Naive thymus-derived CD4-positive, alpha-beta T cell (primary cell): ENCODE measurements at regions not wholly inside any gene's neighbourhood (a gene's known extent, or its start where the extent isn't known, plus 50 kb on each side); places are given as distances from the start of the nearest gene placed in this dataset.

Experiments used
- ATAC-seq: fragments of 150-1000 bp; cut with Tn5 transposase; 2 replicates; pipeline ENCODE4 v1.10.0; 2021; ENCODE audit warnings: mild to moderate bottlenecking, moderate library complexity
- CTCF ChIA-PET: fragments of 350-600 bp; sonication (Branson Sonifier 250); formaldehyde crosslinking; loops from one replicate; lab custom pipeline; 2021; ENCODE audit warnings: antibody characterized with exemption; lab: Charles Lee
- POLR2A ChIA-PET: fragments of 350-600 bp; sonication (Branson Sonifier 250); formaldehyde crosslinking; loops from one replicate; lab custom pipeline; 2021; ENCODE audit warnings: antibody characterized with exemption, inconsistent platforms; lab: Charles Lee
- DNase-seq, 9 donors: peaks; one replicate each; pipeline versions ENCODE4 v3.0.0 to v3.0.0-alpha.2; 2020 to 2022; ENCODE audit warnings: mixed read lengths in 1 of 9
- H3K27ac ChIP-seq: one replicate; pipeline ENCODE4 v1.7.0; 2013; ENCODE audit warnings: mild to moderate bottlenecking, low read depth, low read length, moderate library complexity
- H3K27me3 ChIP-seq, 2 donors: one replicate each; pipeline ENCODE4 v1.7.0; 2013; ENCODE audit warnings: low read length in 2 of 2, mild to moderate bottlenecking in 2 of 2, moderate library complexity in 2 of 2; ENCODE audit not compliant: control insufficient read depth in 2 of 2, insufficient read depth in 2 of 2
- H3K36me3 ChIP-seq, 3 experiments: 1 replicate in 2 of 3; 2 replicates in 1 of 3; pipeline ENCODE4 v1.7.0; 2013; ENCODE audit warnings: low read length in 3 of 3, mild to moderate bottlenecking in 3 of 3, moderate library complexity in 1 of 3; ENCODE audit not compliant: insufficient read depth in 3 of 3, control insufficient read depth in 2 of 3
- H3K4me1 ChIP-seq, 2 donors: one replicate each; pipeline ENCODE4 v1.7.0; 2013; ENCODE audit warnings: low read length in 2 of 2, mild to moderate bottlenecking in 2 of 2, moderate library complexity in 1 of 2; ENCODE audit not compliant: control insufficient read depth in 2 of 2, insufficient read depth in 2 of 2
- H3K4me3 ChIP-seq: 2 replicates; pipeline ENCODE4 v1.7.0; 2013; ENCODE audit warnings: mild to moderate bottlenecking, low read length
- H3K9me3 ChIP-seq, 3 experiments: 1 replicate in 2 of 3; 2 replicates in 1 of 3; pipeline ENCODE4 v1.7.0; 2013; ENCODE audit warnings: low read length in 3 of 3; ENCODE audit not compliant: control insufficient read depth in 2 of 3
- H3K27ac Mint-ChIP-seq, 9 donors: one replicate each; pipeline ENCODE4 v1.8.0; 2020 to 2022; ENCODE audit warnings: mixed read lengths in 9 of 9, mild to moderate bottlenecking in 8 of 9, moderate library complexity in 5 of 9, inconsistent platforms in 2 of 9
- H3K27me3 Mint-ChIP-seq, 5 donors: one replicate each; pipeline ENCODE4 v1.8.0; 2021 to 2022; ENCODE audit warnings: mixed read lengths in 5 of 5, mild to moderate bottlenecking in 1 of 5
- H3K36me3 Mint-ChIP-seq, 5 donors: one replicate each; pipeline ENCODE4 v1.8.0; 2020 to 2022; ENCODE audit warnings: mixed read lengths in 5 of 5, mild to moderate bottlenecking in 3 of 5, inconsistent platforms in 1 of 5
- H3K4me1 Mint-ChIP-seq, 7 donors: one replicate each; pipeline ENCODE4 v1.8.0; 2020 to 2022; ENCODE audit warnings: mixed read lengths in 7 of 7, mild to moderate bottlenecking in 3 of 7, inconsistent platforms in 1 of 7
- H3K4me3 Mint-ChIP-seq, 10 donors: one replicate each; pipeline ENCODE4 v1.8.0; 2020 to 2022; ENCODE audit warnings: mild to moderate bottlenecking in 10 of 10, mixed read lengths in 10 of 10, moderate library complexity in 6 of 10, inconsistent platforms in 2 of 10
- H3K9me3 Mint-ChIP-seq, 11 donors: one replicate each; pipeline ENCODE4 v1.8.0; 2020 to 2022; ENCODE audit warnings: mixed read lengths in 11 of 11, mild to moderate bottlenecking in 4 of 11, inconsistent platforms in 1 of 11, moderate library complexity in 1 of 11
- intact Hi-C, 2 donors: fragments of 100-400 bp; cut with micrococcal nuclease; formaldehyde crosslinking; loops; one replicate each; pipeline ENCODE4 v1.15.1; 2023

- no peaks in the 10 kb centered on the region for H3K4me1 Mint-ChIP-seq
- no peak overlapping the region for H3K27ac ChIP-seq
- H3K9me3 ChIP-seq = no peaks in the 10 kb centered on the region
- H3K9me3 Mint-ChIP-seq = peaks cover 0 to 8% (median 2%) of the 10 kb centered on the region in 11 donors
- H3K4me3 Mint-ChIP-seq = no peak overlapping the region
- intact Hi-C loops = no loop called here
- H3K4me1 ChIP-seq = no peaks in the 10 kb centered on the region
- H3K27me3 ChIP-seq = no peaks in the 10 kb centered on the region
- H3K27ac Mint-ChIP-seq = no peak overlapping the region
- no peak overlapping the region for H3K4me3 ChIP-seq
- DNase-seq (no peak), ATAC-seq (no peak)
- H3K27me3 Mint-ChIP-seq = peaks cover 1 to 13% (median 9%) of the 10 kb centered on the region in 5 donors
- CTCF ChIA-PET = no interaction called here
- POLR2A ChIA-PET = no interaction called here
- no peaks in the 10 kb centered on the region for H3K36me3 ChIP-seq
- no peaks in the 10 kb centered on the region for H3K36me3 Mint-ChIP-seq
Measured at GRCh38 chr10:94085288-94085687, 91.6 kb downstream of the PLCE1 start.

- intact Hi-C loops = no loop called here
- no peaks in the 10 kb centered on the region for H3K27me3 ChIP-seq
- CTCF ChIA-PET = no interaction called here
- ATAC-seq (no peak), DNase-seq (no peak)
- Mint-ChIP-seq H3K4me3 (no peak overlapping the region), H3K27me3 (peaks cover 1 to 14% (median 12%) of the 10 kb centered on the region in 5 donors), H3K4me1 (no peaks in the 10 kb centered on the region), H3K36me3 (no peaks in the 10 kb centered on the region), H3K9me3 (peaks cover 0 to 7% (median 0%) of the 10 kb centered on the region in 11 donors), H3K27ac (no peak overlapping the region)
- no peak overlapping the region for H3K27ac ChIP-seq
- H3K36me3 ChIP-seq = no peaks in the 10 kb centered on the region
- POLR2A ChIA-PET = no interaction called here
- H3K9me3 ChIP-seq = no peaks in the 10 kb centered on the region
- no peaks in the 10 kb centered on the region for H3K4me1 ChIP-seq
- H3K4me3 ChIP-seq = no peak overlapping the region
Measured at GRCh38 chr10:94085766-94086437, 92.2 kb downstream of the PLCE1 start.

GRCh38 chr10:94088926-94089381 is 95.2 kb downstream of the PLCE1 start:
- POLR2A ChIA-PET = no interaction called here
- CTCF ChIA-PET = no interaction called here
- Histone ChIP-seq H3K4me1 (no peaks in the 10 kb centered on the region), H3K36me3 (no peaks in the 10 kb centered on the region), H3K27me3 (no peaks in the 10 kb centered on the region), H3K4me3 (no peak overlapping the region), H3K9me3 (no peaks in the 10 kb centered on the region), H3K27ac (no peak overlapping the region)
- H3K4me3 Mint-ChIP-seq = no peak overlapping the region
- H3K27me3 Mint-ChIP-seq = peaks cover 1 to 21% (median 17%) of the 10 kb centered on the region in 5 donors
- DNase-seq (no peak), ATAC-seq (no peak)
- intact Hi-C loops = no loop called here
- H3K36me3 Mint-ChIP-seq = no peaks in the 10 kb centered on the region
- no peaks in the 10 kb centered on the region for H3K4me1 Mint-ChIP-seq
- peaks cover 0 to 8% (median 0%) of the 10 kb centered on the region in 11 donors for H3K9me3 Mint-ChIP-seq
- no peak overlapping the region for H3K27ac Mint-ChIP-seq

GRCh38 chr10:94091649-94092048 is 97.9 kb downstream of the PLCE1 start:
- ATAC-seq (no peak), DNase-seq (no peak)
- Mint-ChIP-seq H3K4me1 (no peaks in the 10 kb centered on the region), H3K9me3 (peaks cover 0 to 3% (median 0%) of the 10 kb centered on the region in 11 donors), H3K36me3 (no peaks in the 10 kb centered on the region), H3K27ac (no peak overlapping the region), H3K27me3 (peaks cover 1 to 23% (median 16%) of the 10 kb centered on the region in 5 donors), H3K4me3 (no peak overlapping the region)
- H3K36me3 ChIP-seq = no peaks in the 10 kb centered on the region
- intact Hi-C loops = no loop called here
- ChIA-PET POLR2A (no interaction called here), CTCF (no interaction called here)
- no peak overlapping the region for H3K27ac ChIP-seq
- no peaks in the 10 kb centered on the region for H3K4me1 ChIP-seq
- H3K27me3 ChIP-seq = no peaks in the 10 kb centered on the region
- H3K9me3 ChIP-seq = no peaks in the 10 kb centered on the region
- H3K4me3 ChIP-seq = no peak overlapping the region

- Mint-ChIP-seq H3K4me1 (no peaks in the 10 kb centered on the region), H3K27me3 (peaks cover 1 to 27% (median 18%) of the 10 kb centered on the region in 5 donors), H3K4me3 (no peak overlapping the region), H3K27ac (no peak overlapping the region), H3K36me3 (no peaks in the 10 kb centered on the region), H3K9me3 (peaks cover 0 to 3% (median 0%) of the 10 kb centered on the region in 11 donors)
- Histone ChIP-seq H3K27me3 (no peaks in the 10 kb centered on the region), H3K4me1 (no peaks in the 10 kb centered on the region), H3K9me3 (no peaks in the 10 kb centered on the region), H3K4me3 (no peak overlapping the region), H3K36me3 (no peaks in the 10 kb centered on the region), H3K27ac (no peak overlapping the region)
- POLR2A ChIA-PET = no interaction called here
- CTCF ChIA-PET = no interaction called here
- no peak for ATAC-seq
- intact Hi-C loops = no loop called here
- DNase-seq = no peak
Measured at GRCh38 chr10:94092848-94093247, 99.1 kb downstream of the PLCE1 start.

- no peaks in the 10 kb centered on the region for H3K4me1 Mint-ChIP-seq
- Histone ChIP-seq H3K4me1 (no peaks in the 10 kb centered on the region), H3K9me3 (no peaks in the 10 kb centered on the region), H3K27me3 (no peaks in the 10 kb centered on the region), H3K4me3 (no peak overlapping the region), H3K36me3 (no peaks in the 10 kb centered on the region), H3K27ac (no peak overlapping the region)
- H3K27me3 Mint-ChIP-seq = peaks cover 1 to 28% (median 19%) of the 10 kb centered on the region in 5 donors
- H3K36me3 Mint-ChIP-seq = no peaks in the 10 kb centered on the region
- DNase-seq (no peak), ATAC-seq (no peak)
- H3K9me3 Mint-ChIP-seq = peaks cover 0 to 1% (median 0%) of the 10 kb centered on the region in 11 donors
- H3K4me3 Mint-ChIP-seq = no peak overlapping the region
- intact Hi-C loops = no loop called here
- H3K27ac Mint-ChIP-seq = no peak overlapping the region
- POLR2A ChIA-PET = no interaction called here
- CTCF ChIA-PET = no interaction called here
Measured at GRCh38 chr10:94093286-94093905, 99.7 kb downstream of the PLCE1 start.

- no peaks in the 10 kb centered on the region for H3K4me1 ChIP-seq
- H3K27me3 Mint-ChIP-seq = peaks cover 0 to 28% (median 18%) of the 10 kb centered on the region in 5 donors
- H3K9me3 ChIP-seq = no peaks in the 10 kb centered on the region
- intact Hi-C loops = no loop called here
- H3K27ac Mint-ChIP-seq = no peak overlapping the region
- no peak for DNase-seq
- H3K36me3 Mint-ChIP-seq = no peaks in the 10 kb centered on the region
- no peaks in the 10 kb centered on the region for H3K4me1 Mint-ChIP-seq
- ATAC-seq = no peak
- POLR2A ChIA-PET = no interaction called here
- H3K9me3 Mint-ChIP-seq = peaks cover 0 to 3% (median 0%) of the 10 kb centered on the region in 11 donors
- no peaks in the 10 kb centered on the region for H3K36me3 ChIP-seq
- CTCF ChIA-PET = no interaction called here
- H3K27me3 ChIP-seq = no peaks in the 10 kb centered on the region
- H3K4me3 Mint-ChIP-seq = no peak overlapping the region
- H3K4me3 ChIP-seq = no peak overlapping the region
- no peak overlapping the region for H3K27ac ChIP-seq
Measured at GRCh38 chr10:94094540-94094939, 100.8 kb downstream of the PLCE1 start.
